ENCODE measurements at regions not wholly inside any gene's neighbourhood (a gene's known extent, or its start where the extent isn't known, plus 50 kb on each side); places are given as distances from the start of the nearest gene placed in this dataset.
A peak's percentile ranks its signal among the peaks of the same experiment; 100 is the strongest.

GRCh38 chr15:62803856-62804400 is 238.6 kb upstream of the TPM1 start:
- DNase-seq (ENCODE audit: low spot score): no peak

DNA sequence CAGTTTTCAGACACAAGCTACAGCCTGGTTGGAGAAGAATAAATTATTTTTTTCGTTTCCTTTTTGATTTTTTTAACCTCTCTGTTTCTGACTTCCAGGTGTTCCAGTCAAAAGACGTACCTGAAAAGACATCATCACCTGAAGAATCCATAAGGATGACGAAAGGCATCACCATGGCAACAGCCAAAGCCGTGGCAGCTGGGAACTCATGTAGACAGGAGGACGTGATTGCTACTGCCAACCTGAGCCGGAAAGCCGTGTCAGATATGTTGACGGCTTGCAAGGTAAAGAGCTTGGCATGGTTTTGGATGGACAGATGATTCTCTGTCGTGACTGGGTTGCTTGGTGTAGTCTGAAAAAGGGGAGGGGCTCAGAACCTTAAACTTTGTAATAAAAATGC is 237.0 kb upstream of the TPM1 start:
- no peak for DNase-seq (ENCODE audit: low spot score)

GRCh38 chr15:62807539-62808130 is 234.9 kb upstream of the TPM1 start:
- no peak for DNase-seq (ENCODE audit: low spot score)

GRCh38 chr15:62809115-62809967 is 233.2 kb upstream of the TPM1 start:
- no peak for DNase-seq (ENCODE audit: low spot score)

- DNase-seq (ENCODE audit: low spot score): no peak
Observed at GRCh38 chr15:62809968-62810260, 232.6 kb upstream of the TPM1 start.

- DNase-seq (ENCODE audit: low spot score): no peak
Observed at GRCh38 chr15:62812515-62812835, 230.1 kb upstream of the TPM1 start.

GRCh38 chr15:62816342-62817069 is 226.0 kb upstream of the TPM1 start:
- no peak for DNase-seq (ENCODE audit: low spot score)

- DNase-seq (ENCODE audit: low spot score): no peak
Observed at GRCh38 chr15:62818691-62819090, 223.9 kb upstream of the TPM1 start.

- no peak for DNase-seq (ENCODE audit: low spot score)
Observed at GRCh38 chr15:62821384-62822131, 221.0 kb upstream of the TPM1 start.

DNA sequence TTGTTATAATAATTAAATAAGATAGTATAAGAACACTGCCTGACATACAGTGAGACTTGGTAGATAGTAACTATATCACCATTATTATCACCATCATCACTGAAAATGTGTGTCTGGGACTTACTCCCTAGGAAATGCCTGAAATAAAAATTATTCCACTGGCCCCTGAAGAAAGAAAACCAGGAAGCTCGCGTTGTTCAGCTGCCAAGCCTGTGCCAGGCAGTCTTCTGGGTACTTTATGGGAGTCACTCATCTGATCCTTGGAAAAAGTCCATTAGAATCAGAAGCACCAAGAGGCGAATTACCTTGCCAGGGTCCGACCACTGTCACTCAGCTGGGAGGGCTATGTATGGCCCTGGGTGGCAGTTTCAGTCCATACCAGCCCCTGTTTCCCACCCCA is 220.3 kb upstream of the TPM1 start:
- DNase-seq (ENCODE audit: low spot score): no peak

- DNase-seq (ENCODE audit: low spot score): no peak
Observed at GRCh38 chr15:62823561-62823960, 219.0 kb upstream of the TPM1 start.

DNA sequence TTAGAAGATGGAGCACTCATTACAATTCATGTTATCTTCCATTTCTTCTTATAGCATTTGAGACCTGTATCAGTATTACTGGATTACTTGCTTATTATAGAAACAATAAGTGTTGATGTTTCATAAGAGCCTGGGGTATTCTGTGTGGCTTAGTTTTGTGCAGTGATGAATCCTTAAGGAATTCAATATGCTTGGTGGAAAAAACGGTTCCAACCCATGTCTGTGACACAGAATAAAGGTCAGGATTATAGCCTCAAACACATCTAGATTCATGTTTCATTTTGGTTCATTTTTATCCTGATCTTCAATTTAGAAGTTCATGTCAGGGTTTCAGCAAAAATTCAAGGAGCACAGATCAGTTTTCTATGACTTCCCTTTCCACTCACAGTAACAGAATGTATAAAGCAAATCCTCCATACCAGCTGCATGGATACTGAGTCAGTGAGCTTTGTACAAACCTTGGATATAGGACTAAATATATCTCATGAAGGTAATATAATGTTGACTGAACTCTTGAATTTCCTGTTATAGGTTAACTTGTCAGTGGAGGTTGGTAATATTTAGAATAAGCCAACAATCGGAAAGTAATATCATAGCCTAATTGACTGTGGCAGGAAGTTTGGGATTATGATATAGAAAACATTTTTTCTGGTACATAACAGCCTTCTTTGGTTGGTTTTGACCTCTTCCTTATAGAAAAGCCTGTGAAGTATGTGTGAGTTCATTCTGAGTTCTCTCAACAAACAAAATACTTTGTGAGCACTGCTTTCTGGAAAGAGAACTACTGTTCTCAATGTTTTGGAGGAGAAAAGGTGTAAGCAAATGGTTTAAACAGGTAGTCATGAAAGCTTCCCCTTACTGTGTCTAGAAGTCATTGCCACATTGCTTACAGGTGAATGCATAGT is 218.2 kb upstream of the TPM1 start:
- no peak for DNase-seq (ENCODE audit: low spot score)

DNA sequence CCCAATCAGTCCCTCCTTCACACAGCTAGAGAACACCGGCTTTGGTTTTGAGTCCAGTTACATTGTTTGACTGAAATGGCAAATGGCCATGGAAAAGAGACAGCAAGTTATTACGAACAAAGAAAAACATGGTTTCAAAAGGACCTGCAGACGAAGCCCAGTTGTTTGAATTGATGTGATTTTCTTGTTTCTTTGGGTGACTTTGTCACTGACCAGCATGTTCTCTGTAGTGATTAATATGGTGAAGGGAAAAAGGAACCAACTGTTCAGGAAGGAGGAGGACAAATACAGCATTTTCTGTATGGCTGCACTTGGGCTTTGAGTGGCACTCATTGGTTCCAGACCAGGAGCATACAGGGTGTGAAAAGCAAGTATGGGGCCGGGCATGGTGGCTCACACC is 217.4 kb upstream of the TPM1 start:
- DNase-seq (ENCODE audit: low spot score): no peak

DNA sequence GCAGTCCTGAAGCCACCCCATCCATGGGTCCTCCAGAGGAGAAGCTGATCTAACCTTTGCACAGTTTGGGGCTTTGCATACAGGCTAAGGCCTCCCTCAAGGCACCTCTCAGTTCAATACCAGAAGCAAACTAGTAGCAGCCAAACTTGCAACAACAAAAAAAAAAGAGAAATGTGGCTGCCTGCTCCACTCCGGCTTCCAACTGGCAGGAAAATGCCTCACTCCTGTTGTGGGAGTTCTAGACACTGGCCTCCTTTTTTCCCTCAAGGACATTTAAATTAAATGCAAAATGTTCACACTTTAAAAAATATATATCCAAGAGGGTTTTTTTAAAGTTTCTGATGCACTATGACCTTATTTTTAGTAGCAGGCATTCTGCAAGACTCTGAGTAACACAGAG is 216.0 kb upstream of the TPM1 start:
- DNase-seq (ENCODE audit: low spot score): no peak

DNA sequence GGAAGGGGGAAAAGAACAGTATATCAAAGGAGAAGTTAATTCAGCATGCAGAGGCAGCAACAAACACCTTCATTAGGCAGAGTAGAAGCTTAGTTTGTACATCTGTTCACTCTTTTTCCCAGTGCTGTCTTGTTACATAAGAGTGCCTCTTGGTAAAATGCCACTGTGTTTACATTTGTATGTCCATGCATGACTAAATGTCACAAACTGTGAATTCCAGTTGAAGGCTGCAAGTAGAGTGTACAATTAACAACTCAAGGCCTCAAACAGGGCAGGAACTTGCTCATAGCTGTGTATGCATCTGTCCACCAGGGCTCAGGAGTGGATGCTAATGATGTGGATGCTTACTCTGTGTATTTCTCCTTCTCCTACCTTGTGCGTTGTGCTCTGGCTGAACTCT is 214.2 kb upstream of the TPM1 start:
- DNase-seq (ENCODE audit: low spot score): no peak

GRCh38 chr15:62832231-62832630 is 210.3 kb upstream of the TPM1 start:
- no peak for DNase-seq (ENCODE audit: low spot score)

GRCh38 chr15:62833646-62834045 is 208.9 kb upstream of the TPM1 start:
- peak; percentile 70 for DNase-seq (ENCODE audit: low spot score)

DNA sequence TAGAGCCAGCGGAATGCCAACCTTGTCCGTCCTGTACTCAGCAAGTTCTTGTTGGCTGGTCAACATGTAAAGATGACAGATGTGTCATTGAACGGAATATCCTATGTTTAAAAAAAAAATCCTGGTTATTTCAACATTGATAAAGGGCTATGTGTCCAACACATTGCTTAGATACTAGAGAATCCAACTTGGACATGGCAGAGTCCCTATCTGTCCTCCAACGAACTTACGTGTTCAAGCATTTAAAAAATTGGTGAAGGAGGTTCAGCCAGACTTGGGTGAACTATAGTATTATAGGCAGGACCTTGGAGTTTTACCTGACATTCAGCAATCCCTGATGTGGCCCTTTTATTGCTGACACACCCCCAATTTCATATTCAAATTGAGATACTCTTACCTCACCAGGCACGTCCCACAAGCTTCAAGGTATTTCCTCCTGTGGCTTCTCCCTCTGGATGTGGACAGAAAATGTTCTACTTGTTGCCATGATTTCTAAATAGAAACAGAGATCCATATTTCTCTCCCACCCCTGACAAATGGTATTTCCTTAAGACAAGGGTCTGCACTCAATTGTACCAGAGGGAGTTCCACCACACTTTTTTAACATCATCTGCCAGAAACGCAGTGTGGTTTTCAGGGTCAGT is 207.7 kb upstream of the TPM1 start:
- DNase-seq (ENCODE audit: low spot score): no peak

- no peak for DNase-seq (ENCODE audit: low spot score)
Observed at GRCh38 chr15:62835351-62835750, 207.2 kb upstream of the TPM1 start.

- DNase-seq (ENCODE audit: low spot score): no peak
Observed at GRCh38 chr15:62835762-62836161, 206.8 kb upstream of the TPM1 start.
